ENCODE measurements at regions not wholly inside any gene's neighbourhood (a gene's known extent, or its start where the extent isn't known, plus 50 kb on each side); places are given as distances from the start of the nearest gene placed in this dataset.

DNA sequence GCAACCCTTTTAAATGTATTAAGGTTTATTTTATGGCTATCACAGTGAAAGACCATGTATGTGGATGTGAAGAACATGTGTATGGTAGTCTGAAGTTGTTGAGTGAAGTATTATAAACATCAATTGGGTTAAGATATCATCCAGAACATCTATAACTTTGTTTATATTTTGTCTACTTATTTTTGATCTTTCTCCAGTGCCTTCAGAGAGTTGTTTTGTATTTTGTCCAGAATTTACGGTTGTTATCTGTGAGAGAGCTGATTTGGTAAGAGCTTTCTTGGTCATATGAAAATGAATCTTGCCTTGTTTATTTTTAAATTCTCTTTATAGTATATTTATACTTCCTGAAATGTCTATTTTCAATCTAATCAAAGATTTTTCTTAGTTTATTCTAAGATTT, 573.7 kb upstream of the POU3F3 start:
- H3K4me2 ChIP-seq (ENCODE audit: low read depth, low read length): no peak overlapping the region
- no peak for TF ChIP-seq EZH2 (optimal IDR thresholded peaks at IDR 0.05; ENCODE audit: low read depth, low read length)
- TF ChIP-seq EZH2phosphoT487 (IDR thresholded peaks at IDR 0.05; ENCODE audit: low read length): no peak
- no peak for TF ChIP-seq CTCF (IDR thresholded peaks at IDR 0.05; ENCODE audit: low read length)
- no peaks in the 10 kb centered on the region for H3K27me3 ChIP-seq (replicated peaks; ENCODE audit: insufficient read depth, low read length)

GRCh38 chr2:104286841-104287240, 567.1 kb upstream of the POU3F3 start:
- no peak overlapping the region for H3K4me3 ChIP-seq (ENCODE audit: low read length)
- H3K9me2 ChIP-seq (replicated peaks; ENCODE audit: insufficient read depth, low read length): no peaks in the 10 kb centered on the region
- no peaks in the 10 kb centered on the region for H3F3A ChIP-seq (ENCODE audit: insufficient read depth, low read length)
- no peaks in the 10 kb centered on the region for H4K20me1 ChIP-seq (ENCODE audit: insufficient read depth, low read length)
- H3K79me2 ChIP-seq (ENCODE audit: low read length): no peaks in the 10 kb centered on the region
- no peaks in the 10 kb centered on the region for H3K4me1 ChIP-seq (ENCODE audit: low read length)
- DNase-seq: no peak
- TF ChIP-seq CTCF (IDR thresholded peaks at IDR 0.05; ENCODE audit: low read length) (no peak), EZH2 (optimal IDR thresholded peaks at IDR 0.05; ENCODE audit: low read depth, low read length) (no peak), EZH2phosphoT487 (IDR thresholded peaks at IDR 0.05; ENCODE audit: low read length) (no peak)
- H3K36me3 ChIP-seq (replicated peaks; ENCODE audit: insufficient read depth, low read length): no peaks in the 10 kb centered on the region
- no peak overlapping the region for H2AFZ ChIP-seq (ENCODE audit: low read length)
- no peaks in the 10 kb centered on the region for H3K27me3 ChIP-seq (replicated peaks; ENCODE audit: insufficient read depth, low read length)
- no peak overlapping the region for H3K27ac ChIP-seq (ENCODE audit: low read length)
- H3K9ac ChIP-seq (ENCODE audit: low read length): no peak overlapping the region
- no peak overlapping the region for H3K4me2 ChIP-seq (ENCODE audit: low read depth, low read length)
- H3K9me3 ChIP-seq (replicated peaks; ENCODE audit: insufficient read depth, low read length): no peaks in the 10 kb centered on the region

More for the DNA sequence above, 573.7 kb upstream of the POU3F3 start:
- no peaks in the 10 kb centered on the region for H3K9me3 ChIP-seq (replicated peaks; ENCODE audit: insufficient read depth, low read length)
- no peaks in the 10 kb centered on the region for H3K79me2 ChIP-seq (ENCODE audit: low read length)
- DNase-seq: no peak
- H3K36me3 ChIP-seq (replicated peaks; ENCODE audit: insufficient read depth, low read length): no peaks in the 10 kb centered on the region
- no peaks in the 10 kb centered on the region for H3F3A ChIP-seq (ENCODE audit: insufficient read depth, low read length)
- no peak overlapping the region for H2AFZ ChIP-seq (ENCODE audit: low read length)
- H3K9me2 ChIP-seq (replicated peaks; ENCODE audit: insufficient read depth, low read length): no peaks in the 10 kb centered on the region
- H4K20me1 ChIP-seq (ENCODE audit: insufficient read depth, low read length): no peaks in the 10 kb centered on the region
- no peak overlapping the region for H3K4me3 ChIP-seq (ENCODE audit: low read length)
- H3K9ac ChIP-seq (ENCODE audit: low read length): no peak overlapping the region
- H3K27ac ChIP-seq (ENCODE audit: low read length): no peak overlapping the region
- H3K4me1 ChIP-seq (ENCODE audit: low read length): no peaks in the 10 kb centered on the region

DNA sequence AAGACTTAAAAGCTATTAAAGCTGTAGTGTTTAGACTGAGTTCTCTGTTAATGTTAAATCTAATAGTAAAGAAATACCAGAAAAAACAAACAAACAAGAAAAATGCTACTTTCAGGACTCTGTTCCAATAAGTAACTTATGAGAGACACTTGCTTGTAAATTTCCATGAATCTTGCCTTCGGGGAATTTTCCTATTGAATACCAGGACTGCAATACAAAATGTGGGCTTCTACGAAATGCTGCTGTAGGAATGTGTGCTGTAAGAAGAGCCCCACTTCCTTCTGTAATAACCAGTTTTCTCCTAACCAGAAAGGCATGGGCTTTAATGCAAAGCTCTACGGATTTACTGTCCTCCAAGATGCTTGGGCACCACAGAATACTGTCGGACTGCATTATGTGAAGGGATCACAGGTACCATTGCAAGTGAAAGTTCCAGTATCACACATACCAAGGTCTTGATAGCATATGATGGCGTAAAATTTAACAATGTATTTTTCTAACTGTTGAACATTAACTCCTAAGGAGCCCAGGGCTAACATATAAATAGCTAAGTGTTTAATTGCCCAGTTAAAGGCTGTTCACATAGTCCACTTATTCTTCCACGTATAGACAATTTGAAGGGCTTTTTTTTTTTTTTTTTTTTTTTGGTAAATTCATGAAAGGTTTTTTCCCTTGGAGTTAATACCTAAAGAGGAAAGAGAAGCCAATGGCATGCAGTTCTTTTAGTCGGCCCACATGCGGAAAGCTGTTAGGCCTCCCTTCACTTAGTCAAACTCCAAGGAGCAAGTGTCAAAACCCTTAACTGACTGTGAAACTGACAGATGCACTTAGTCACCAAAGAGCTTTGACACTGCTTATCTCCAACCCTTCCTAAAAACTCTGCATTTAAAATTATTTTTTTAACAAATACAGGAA, 564.0 kb upstream of the POU3F3 start:
- TF ChIP-seq EZH2 (optimal IDR thresholded peaks at IDR 0.05; ENCODE audit: low read depth, low read length) (no peak), EZH2phosphoT487 (IDR thresholded peaks at IDR 0.05; ENCODE audit: low read length) (no peak), CTCF (IDR thresholded peaks at IDR 0.05; ENCODE audit: low read length) (no peak)
- Histone ChIP-seq H3K9me3 (replicated peaks; ENCODE audit: insufficient read depth, low read length) (no peaks in the 10 kb centered on the region), H3K9me2 (replicated peaks; ENCODE audit: insufficient read depth, low read length) (no peaks in the 10 kb centered on the region), H3K9ac (ENCODE audit: low read length) (no peak overlapping the region), H3K4me1 (ENCODE audit: low read length) (no peaks in the 10 kb centered on the region), H3K79me2 (ENCODE audit: low read length) (no peaks in the 10 kb centered on the region), H2AFZ (ENCODE audit: low read length) (no peak overlapping the region), H3F3A (ENCODE audit: insufficient read depth, low read length) (no peaks in the 10 kb centered on the region), H3K36me3 (replicated peaks; ENCODE audit: insufficient read depth, low read length) (no peaks in the 10 kb centered on the region), H4K20me1 (ENCODE audit: insufficient read depth, low read length) (no peaks in the 10 kb centered on the region), H3K27me3 (replicated peaks; ENCODE audit: insufficient read depth, low read length) (no peaks in the 10 kb centered on the region), H3K4me2 (ENCODE audit: low read depth, low read length) (no peak overlapping the region), H3K27ac (ENCODE audit: low read length) (no peak overlapping the region), H3K4me3 (ENCODE audit: low read length) (no peak overlapping the region)
- DNase-seq: no peak

Measured in MM.1S (cell line).